ENCODE measurements at regions not wholly inside any gene's neighbourhood (a gene's known extent, or its start where the extent isn't known, plus 50 kb on each side); places are given as distances from the start of the nearest gene placed in this dataset.

- no peaks in the 10 kb centered on the region for H3K27me3 ChIP-seq (ENCODE audit: control insufficient read depth, insufficient read depth, low read length)
- no peak for DNase-seq (ENCODE audit: low read depth)
- TF ChIP-seq, protein P1, sequence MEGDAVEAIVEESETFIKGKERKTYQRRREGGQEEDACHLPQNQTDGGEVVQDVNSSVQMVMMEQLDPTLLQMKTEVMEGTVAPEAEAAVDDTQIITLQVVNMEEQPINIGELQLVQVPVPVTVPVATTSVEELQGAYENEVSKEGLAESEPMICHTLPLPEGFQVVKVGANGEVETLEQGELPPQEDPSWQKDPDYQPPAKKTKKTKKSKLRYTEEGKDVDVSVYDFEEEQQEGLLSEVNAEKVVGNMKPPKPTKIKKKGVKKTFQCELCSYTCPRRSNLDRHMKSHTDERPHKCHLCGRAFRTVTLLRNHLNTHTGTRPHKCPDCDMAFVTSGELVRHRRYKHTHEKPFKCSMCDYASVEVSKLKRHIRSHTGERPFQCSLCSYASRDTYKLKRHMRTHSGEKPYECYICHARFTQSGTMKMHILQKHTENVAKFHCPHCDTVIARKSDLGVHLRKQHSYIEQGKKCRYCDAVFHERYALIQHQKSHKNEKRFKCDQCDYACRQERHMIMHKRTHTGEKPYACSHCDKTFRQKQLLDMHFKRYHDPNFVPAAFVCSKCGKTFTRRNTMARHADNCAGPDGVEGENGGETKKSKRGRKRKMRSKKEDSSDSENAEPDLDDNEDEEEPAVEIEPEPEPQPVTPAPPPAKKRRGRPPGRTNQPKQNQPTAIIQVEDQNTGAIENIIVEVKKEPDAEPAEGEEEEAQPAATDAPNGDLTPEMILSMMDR (IDR thresholded peaks at IDR 0.05; ENCODE audit: insufficient read depth, low read length, severe bottlenecking): no peak
- no peak overlapping the region for H3K4me3 ChIP-seq (ENCODE audit: low read depth, low read length)
- FAIRE-seq: no peak
- H3K36me3 ChIP-seq (ENCODE audit: control insufficient read depth, insufficient read depth, low read length): no peaks in the 10 kb centered on the region
These were observed 287.3 kb upstream of the FLRT2 start for GRCh38 chr14:85242666-85243065.

DNA sequence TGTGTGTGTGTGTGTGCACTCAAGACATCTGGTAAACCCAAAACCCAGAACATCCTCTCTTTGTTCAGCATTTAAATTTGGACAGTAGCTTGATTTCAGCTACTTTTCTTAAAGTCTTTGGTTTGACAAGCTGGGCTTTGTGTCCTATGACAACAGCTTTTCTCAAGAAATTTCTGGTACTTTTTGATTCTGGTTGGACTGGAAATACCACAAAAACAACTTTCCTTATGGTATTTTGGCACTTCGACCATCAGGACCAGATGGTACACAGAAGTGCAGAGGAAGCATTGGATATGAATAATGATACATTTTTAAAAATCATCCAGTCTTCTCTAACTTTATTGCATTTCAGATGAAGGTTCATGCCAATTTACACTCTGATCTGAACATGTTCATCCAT, 286.6 kb upstream of the FLRT2 start:
- FAIRE-seq: no peak
- H3K27me3 ChIP-seq (ENCODE audit: control insufficient read depth, insufficient read depth, low read length): no peaks in the 10 kb centered on the region
- H3K36me3 ChIP-seq (ENCODE audit: control insufficient read depth, insufficient read depth, low read length): no peaks in the 10 kb centered on the region
- no peak overlapping the region for H3K4me3 ChIP-seq (ENCODE audit: low read depth, low read length)
- TF ChIP-seq, protein P1 (IDR thresholded peaks at IDR 0.05; ENCODE audit: insufficient read depth, low read length, severe bottlenecking): no peak
- no peak for DNase-seq (ENCODE audit: low read depth)

- DNase-seq (ENCODE audit: low read depth) (no peak), FAIRE-seq (no peak)
- Histone ChIP-seq H3K36me3 (ENCODE audit: control insufficient read depth, insufficient read depth, low read length) (no peaks in the 10 kb centered on the region), H3K27me3 (ENCODE audit: control insufficient read depth, insufficient read depth, low read length) (no peaks in the 10 kb centered on the region), H3K4me3 (ENCODE audit: low read depth, low read length) (no peak overlapping the region)
- TF ChIP-seq, protein P1 (IDR thresholded peaks at IDR 0.05; ENCODE audit: insufficient read depth, low read length, severe bottlenecking): no peak
These were observed 282.9 kb upstream of the FLRT2 start for GRCh38 chr14:85247071-85247470.

- DNase-seq (ENCODE audit: low read depth): peak; percentile 37
These were observed 280.9 kb upstream of the FLRT2 start for GRCh38 chr14:85248881-85249635.

DNA sequence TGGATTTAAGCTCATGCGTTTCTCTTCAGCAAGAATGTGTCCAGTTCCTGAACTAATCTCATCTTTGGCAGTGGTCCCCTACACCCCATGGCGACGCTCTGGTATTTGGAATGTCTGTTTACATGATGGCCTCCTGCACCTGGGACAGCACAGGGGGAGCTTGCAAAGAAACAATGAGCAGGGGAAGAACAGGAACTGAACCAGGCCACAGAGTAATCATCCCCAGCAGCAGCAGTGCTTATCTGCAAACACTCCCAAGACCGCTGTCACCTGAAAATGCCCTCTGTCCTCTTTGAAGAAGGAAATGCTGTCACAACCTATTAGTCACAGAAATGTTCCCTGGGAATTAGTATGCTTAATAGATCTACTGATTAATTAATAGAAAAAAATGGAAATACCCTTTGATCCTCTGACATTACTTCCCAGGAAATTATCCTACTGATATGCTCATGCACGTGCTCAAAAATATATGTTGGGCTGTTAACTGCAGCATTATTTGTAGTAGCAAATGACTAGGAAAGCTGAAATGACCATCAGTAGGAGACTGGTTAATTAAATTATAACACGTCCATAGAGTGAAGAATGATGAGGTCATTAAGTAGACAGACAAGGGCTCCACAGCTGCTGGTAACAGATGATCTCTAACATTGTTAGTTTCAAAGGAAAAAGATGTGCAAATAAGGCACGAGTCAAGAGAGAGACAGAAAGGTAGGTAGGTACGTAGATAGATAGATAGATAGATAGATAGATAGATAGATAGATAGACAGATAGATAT, 279.3 kb upstream of the FLRT2 start:
- no peak for DNase-seq (ENCODE audit: low read depth)
- H3K36me3 ChIP-seq (ENCODE audit: control insufficient read depth, insufficient read depth, low read length): no peaks in the 10 kb centered on the region
- FAIRE-seq: no peak
- TF ChIP-seq, protein P1 (IDR thresholded peaks at IDR 0.05; ENCODE audit: insufficient read depth, low read length, severe bottlenecking): no peak
- no peaks in the 10 kb centered on the region for H3K27me3 ChIP-seq (ENCODE audit: control insufficient read depth, insufficient read depth, low read length)
- H3K4me3 ChIP-seq (ENCODE audit: low read depth, low read length): no peak overlapping the region

More at GRCh38 chr14:85248881-85249635, 280.9 kb upstream of the FLRT2 start:
- FAIRE-seq: no peak
- H3K4me3 ChIP-seq (ENCODE audit: low read depth, low read length): no peak overlapping the region
- no peaks in the 10 kb centered on the region for H3K36me3 ChIP-seq (ENCODE audit: control insufficient read depth, insufficient read depth, low read length)
- TF ChIP-seq, protein P1 (IDR thresholded peaks at IDR 0.05; ENCODE audit: insufficient read depth, low read length, severe bottlenecking): no peak
- no peaks in the 10 kb centered on the region for H3K27me3 ChIP-seq (ENCODE audit: control insufficient read depth, insufficient read depth, low read length)
